SU-DHL-6 (cell line): ENCODE measurements at regions not wholly inside any gene's neighbourhood (a gene's known extent, or its start where the extent isn't known, plus 50 kb on each side); places are given as distances from the start of the nearest gene placed in this dataset.

Experiments
- H2AFZ ChIP-seq: fragments of 200-600 bp; sonication (generic); 2 replicates; pipeline ENCODE4 v1.6.1; 2014; ENCODE audit warnings: low read depth, mild to moderate bottlenecking, moderate library complexity, mixed read lengths, antibody characterized with exemption, low read length; ENCODE audit not compliant: severe bottlenecking
- H3F3A ChIP-seq: fragments of 200-600 bp; shearing (Covaris generic); 2 replicates; pipeline ENCODE4 v1.6.0; 2016; ENCODE audit warnings: antibody characterized with exemption, mild to moderate bottlenecking; ENCODE audit not compliant: insufficient read depth
- H3K27ac ChIP-seq: fragments of 200-600 bp; sonication (generic); 2 replicates; pipeline ENCODE4 v1.5.1; 2016; ENCODE audit warnings: low read depth, mild to moderate bottlenecking, low read length, moderate library complexity, mixed read lengths
- H3K27me3 ChIP-seq: fragments of 200-600 bp; sonication (generic), shearing (Covaris generic); 2 replicates; pipeline ENCODE4 v1.6.0; 2014; ENCODE audit warnings: mild to moderate bottlenecking, low read length
- H3K36me3 ChIP-seq: fragments of 200-600 bp; sonication (generic); 2 replicates; pipeline ENCODE4 v1.6.1; 2014; ENCODE audit warnings: mild to moderate bottlenecking, low read length, mixed read lengths
- H3K4me2 ChIP-seq: fragments of 300-600, 200-600 bp; shearing (Covaris generic), sonication (generic); 2 replicates; pipeline ENCODE4 v1.6.0; 2014; ENCODE audit warnings: low read length, low read depth, mild to moderate bottlenecking; ENCODE audit not compliant: poor library complexity, severe bottlenecking
- H3K4me3 ChIP-seq: fragments of 200-600 bp; sonication (generic); 2 replicates; pipeline ENCODE4 v1.5.1; 2014; ENCODE audit warnings: antibody characterized with exemption, low read length, mild to moderate bottlenecking, mixed read lengths; ENCODE audit not compliant: insufficient read depth, poor library complexity, severe bottlenecking
- H3K79me2 ChIP-seq: fragments of 200-600 bp; sonication (generic); 2 replicates; pipeline ENCODE4 v1.6.1; 2014; ENCODE audit warnings: mild to moderate bottlenecking, low read length, moderate library complexity; ENCODE audit not compliant: insufficient read depth
- H3K9ac ChIP-seq: fragments of 200-600 bp; sonication (generic); 2 replicates; pipeline ENCODE4 v1.7.0; 2014; ENCODE audit warnings: mild to moderate bottlenecking, low read length
- H3K9me2 ChIP-seq: fragments of 200-600 bp; sonication (generic); replicated peaks from 2 replicates; pipeline ENCODE4 v1.6.1; 2014; ENCODE audit warnings: low read length; ENCODE audit not compliant: insufficient read depth
- H3K9me3 ChIP-seq: fragments of 200-600 bp; sonication (generic); 2 replicates; pipeline ENCODE4 v1.6.1; 2014; ENCODE audit warnings: low read length, mixed read lengths; ENCODE audit not compliant: insufficient read depth
- H4K20me1 ChIP-seq: fragments of 200-600 bp; sonication (generic); 2 replicates; pipeline ENCODE4 v1.6.1; 2014; ENCODE audit warnings: low read depth, mild to moderate bottlenecking, antibody characterized with exemption, low read length, moderate library complexity, mixed read lengths
- EZH2phosphoT487 ChIP-seq: fragments of 200-600 bp; sonication (generic), shearing (Covaris generic); conservative IDR thresholded peaks from 2 replicates; pipeline ENCODE4 v1.6.1; 2018; ENCODE audit warnings: mild to moderate bottlenecking, antibody characterized with exemption, low read length, moderate library complexity, mixed read lengths
- TF ChIP-seq, protein P1 (sequence below): fragments of 200-600 bp; sonication (generic); IDR thresholded peaks from one replicate; pipeline ENCODE4 v1.5.1; 2017; ENCODE audit warnings: antibody characterized with exemption, mild to moderate bottlenecking, low read length, moderate library complexity; ENCODE audit not compliant: insufficient read depth, poor library complexity, severe bottlenecking

DNA sequence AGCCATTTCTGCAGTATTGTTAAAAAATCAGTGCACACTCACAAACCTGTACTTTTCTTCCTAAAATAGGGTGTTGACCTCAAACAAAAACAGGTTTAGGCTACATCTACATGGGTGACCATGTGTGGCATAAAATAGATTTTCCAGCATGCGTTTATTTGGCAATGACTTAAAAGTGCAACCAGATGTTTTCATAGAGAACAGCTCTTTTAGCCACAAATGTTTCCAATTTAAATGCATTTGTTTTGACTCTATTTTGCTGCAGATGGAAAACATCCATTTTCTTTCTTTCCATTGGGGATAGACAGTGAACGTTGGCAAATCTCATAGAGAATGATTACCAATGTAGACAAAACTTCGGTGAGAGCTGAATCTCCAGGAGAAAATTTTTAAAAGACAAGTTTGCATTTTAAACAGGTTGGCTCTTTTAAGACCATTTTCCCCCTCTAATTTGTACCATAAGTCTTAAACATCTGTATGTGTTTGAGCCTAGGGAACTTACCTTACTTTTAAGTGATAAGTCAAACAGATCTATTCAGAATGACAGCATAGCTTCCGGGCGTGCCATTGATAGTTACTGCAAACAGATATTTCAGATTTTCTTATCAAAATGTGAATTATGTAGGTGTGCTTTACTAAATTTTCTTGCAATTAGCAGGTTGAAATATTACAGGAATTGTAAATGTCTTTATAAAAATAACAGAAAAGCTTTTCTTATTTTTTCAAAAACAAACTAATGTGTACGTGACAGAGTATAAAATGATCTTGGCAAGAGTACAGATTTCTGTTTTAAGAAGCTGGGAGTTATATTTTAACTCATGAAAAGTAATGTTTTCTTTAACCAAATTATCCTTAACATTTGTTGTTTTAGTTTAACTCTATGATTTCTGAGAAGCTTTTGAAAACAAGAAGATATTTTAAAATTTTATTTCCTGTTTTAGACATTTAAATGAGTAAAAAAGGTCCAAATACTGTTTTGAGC lies 144.9 kb downstream of the HGF start:
- H3K36me3 ChIP-seq = no peaks in the 10 kb centered on the region
- H3K4me3 ChIP-seq = no peak overlapping the region
- no peak overlapping the region for H3K9ac ChIP-seq
- H3K27me3 ChIP-seq = no peaks in the 10 kb centered on the region
- H3K79me2 ChIP-seq = no peaks in the 10 kb centered on the region
- no peak overlapping the region for H2AFZ ChIP-seq
- H3F3A ChIP-seq = no peaks in the 10 kb centered on the region
- no peaks in the 10 kb centered on the region for H3K9me3 ChIP-seq
- no peaks in the 10 kb centered on the region for H4K20me1 ChIP-seq
- no peak for TF ChIP-seq EZH2phosphoT487
- TF ChIP-seq, protein P1, sequence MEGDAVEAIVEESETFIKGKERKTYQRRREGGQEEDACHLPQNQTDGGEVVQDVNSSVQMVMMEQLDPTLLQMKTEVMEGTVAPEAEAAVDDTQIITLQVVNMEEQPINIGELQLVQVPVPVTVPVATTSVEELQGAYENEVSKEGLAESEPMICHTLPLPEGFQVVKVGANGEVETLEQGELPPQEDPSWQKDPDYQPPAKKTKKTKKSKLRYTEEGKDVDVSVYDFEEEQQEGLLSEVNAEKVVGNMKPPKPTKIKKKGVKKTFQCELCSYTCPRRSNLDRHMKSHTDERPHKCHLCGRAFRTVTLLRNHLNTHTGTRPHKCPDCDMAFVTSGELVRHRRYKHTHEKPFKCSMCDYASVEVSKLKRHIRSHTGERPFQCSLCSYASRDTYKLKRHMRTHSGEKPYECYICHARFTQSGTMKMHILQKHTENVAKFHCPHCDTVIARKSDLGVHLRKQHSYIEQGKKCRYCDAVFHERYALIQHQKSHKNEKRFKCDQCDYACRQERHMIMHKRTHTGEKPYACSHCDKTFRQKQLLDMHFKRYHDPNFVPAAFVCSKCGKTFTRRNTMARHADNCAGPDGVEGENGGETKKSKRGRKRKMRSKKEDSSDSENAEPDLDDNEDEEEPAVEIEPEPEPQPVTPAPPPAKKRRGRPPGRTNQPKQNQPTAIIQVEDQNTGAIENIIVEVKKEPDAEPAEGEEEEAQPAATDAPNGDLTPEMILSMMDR = no peak
- no peaks in the 10 kb centered on the region for H3K9me2 ChIP-seq
- H3K4me2 ChIP-seq = no peak overlapping the region
- H3K27ac ChIP-seq = no peak overlapping the region

DNA sequence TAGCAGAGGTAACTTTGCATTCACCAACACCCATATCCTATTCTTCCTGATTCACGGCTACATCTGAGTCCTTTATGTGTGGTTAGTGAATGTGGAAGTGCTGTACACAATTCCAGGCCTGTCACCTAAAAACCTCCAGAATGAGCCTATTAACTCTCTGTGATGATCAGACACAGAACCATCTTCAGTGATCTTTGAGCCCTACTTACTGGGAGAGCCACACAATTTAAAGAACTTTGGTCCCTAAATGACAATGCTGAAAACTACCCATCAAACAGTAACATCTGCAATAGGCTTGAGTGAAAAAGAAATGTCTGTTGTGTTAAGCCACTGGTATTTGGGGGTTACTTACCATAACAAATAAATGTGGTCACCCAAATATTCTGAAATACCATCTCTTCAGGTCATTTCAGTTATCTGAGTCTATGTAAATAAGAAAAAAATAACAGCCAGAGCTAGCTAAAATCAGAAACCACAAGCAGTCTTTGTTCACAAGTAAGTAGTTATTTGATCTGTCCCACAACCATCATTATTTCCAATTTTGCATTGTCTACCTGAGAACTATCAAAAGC lies 145.7 kb downstream of the HGF start:
- TF ChIP-seq, protein P1 = no peak
- TF ChIP-seq EZH2phosphoT487 = no peak
- H3K27me3 ChIP-seq = no peaks in the 10 kb centered on the region
- H3K9ac ChIP-seq = no peak overlapping the region
- no peaks in the 10 kb centered on the region for H3K9me2 ChIP-seq
- H4K20me1 ChIP-seq = no peaks in the 10 kb centered on the region
- H3F3A ChIP-seq = no peaks in the 10 kb centered on the region
- no peaks in the 10 kb centered on the region for H3K36me3 ChIP-seq
- no peak overlapping the region for H2AFZ ChIP-seq
- no peak overlapping the region for H3K4me2 ChIP-seq
- no peak overlapping the region for H3K4me3 ChIP-seq
- no peak overlapping the region for H3K27ac ChIP-seq
- H3K79me2 ChIP-seq = no peaks in the 10 kb centered on the region
- no peaks in the 10 kb centered on the region for H3K9me3 ChIP-seq

DNA sequence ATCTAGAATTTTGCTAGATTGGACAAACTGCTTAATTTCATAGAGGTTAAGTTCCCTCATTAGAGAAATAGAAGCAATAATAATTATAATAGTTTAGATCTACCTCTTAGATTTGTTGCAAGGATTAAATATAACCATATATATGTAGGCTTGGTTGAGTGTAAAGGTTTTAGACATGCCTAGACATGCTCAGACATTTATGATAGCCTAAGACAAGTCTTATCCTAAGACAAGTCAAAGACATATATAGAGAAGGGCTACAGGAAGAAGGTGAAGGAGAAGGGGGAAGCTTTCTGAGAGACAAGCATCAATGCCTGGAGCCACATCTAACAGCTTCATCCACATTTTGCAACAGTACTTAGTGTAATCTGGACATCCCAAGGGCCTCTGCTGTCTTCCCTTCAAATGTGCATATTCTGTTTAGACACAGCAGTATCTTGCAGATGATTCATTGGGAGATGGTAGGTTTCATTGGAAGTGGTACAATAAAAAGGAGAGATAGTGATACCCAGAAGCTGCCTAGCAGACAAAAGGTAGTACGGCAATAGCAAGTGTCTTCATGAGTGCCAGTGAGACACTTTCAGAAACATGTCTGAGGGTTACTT lies 146.5 kb downstream of the HGF start:
- H3K36me3 ChIP-seq = no peaks in the 10 kb centered on the region
- H3K9ac ChIP-seq = no peak overlapping the region
- H3K27me3 ChIP-seq = no peaks in the 10 kb centered on the region
- H4K20me1 ChIP-seq = no peaks in the 10 kb centered on the region
- H3F3A ChIP-seq = no peaks in the 10 kb centered on the region
- no peaks in the 10 kb centered on the region for H3K9me2 ChIP-seq
- no peak overlapping the region for H3K27ac ChIP-seq
- TF ChIP-seq, protein P1 = no peak
- no peak for TF ChIP-seq EZH2phosphoT487
- no peak overlapping the region for H3K4me3 ChIP-seq
- H3K4me2 ChIP-seq = no peak overlapping the region
- no peaks in the 10 kb centered on the region for H3K9me3 ChIP-seq
- no peak overlapping the region for H2AFZ ChIP-seq
- no peaks in the 10 kb centered on the region for H3K79me2 ChIP-seq
